SK-N-SH (cell line): ENCODE measurements at regions not wholly inside any gene's neighbourhood (a gene's known extent, or its start where the extent isn't known, plus 50 kb on each side); places are given as distances from the start of the nearest gene placed in this dataset.

Source experiments
- CTCF ChIA-PET: fragments of 300-600, 350-600 bp; formaldehyde crosslinking; extraction: SDS; loops from one replicate; lab custom pipeline; 2021; lab: Yijun Ruan, JAX
- POLR2A ChIA-PET: fragments of 350-600 bp; sonication (Branson Sonifier 250); formaldehyde crosslinking; extraction: SDS; loops from one replicate; lab custom pipeline; 2020; ENCODE audit warnings: antibody characterized with exemption, inconsistent platforms; lab: Yijun Ruan, JAX
- DNase-seq: peaks from one replicate; pipeline ENCODE4 v3.0.0; 2012
- H2AFZ ChIP-seq: fragments of 200-600 bp; sonication (generic); 2 replicates; pipeline ENCODE4 v1.8.1; 2016; ENCODE audit warnings: antibody characterized with exemption, mild to moderate bottlenecking, low read depth
- H3F3A ChIP-seq: fragments of 200-600 bp; sonication (generic); replicated peaks from 2 replicates; pipeline ENCODE3; 2016; ENCODE audit warnings: antibody characterized with exemption, mild to moderate bottlenecking; ENCODE audit not compliant: insufficient read depth
- H3K27ac ChIP-seq, 2 experiments: fragments of 200-500 bp in 1 of 2; fragments of 200-600 bp in 1 of 2; sonication (Bioruptor generic) in 1 of 2; sonication (generic), shearing (Covaris generic) in 1 of 2; 2 replicates each; pipeline versions ENCODE4 v1.5.1 to v1.6.1; 2014 to 2016; ENCODE audit warnings: low read depth in 2 of 2, inconsistent platforms in 1 of 2, low read length in 1 of 2, mild to moderate bottlenecking in 1 of 2, mixed read lengths in 1 of 2
- H3K27me3 ChIP-seq: fragments of 200-600 bp; sonication (generic), shearing (Covaris generic); 2 replicates; pipeline ENCODE4 v1.6.1; 2016; ENCODE audit warnings: mixed run types; ENCODE audit not compliant: insufficient read depth
- H3K36me3 ChIP-seq, 2 experiments: fragments of 200-500 bp in 1 of 2; fragments of 200-600 bp in 1 of 2; sonication (Bioruptor generic) in 1 of 2; sonication (generic) in 1 of 2; replicated peaks in 1 of 2; 2 replicates each; pipeline versions ENCODE3 to v1.5.1; 2014 to 2016; ENCODE audit warnings: low read length in 1 of 2, mild to moderate bottlenecking in 1 of 2; ENCODE audit not compliant: insufficient read depth in 2 of 2, control insufficient read depth in 1 of 2
- H3K4me1 ChIP-seq, 2 experiments: fragments of 200-500 bp in 1 of 2; fragments of 200-600 bp in 1 of 2; sonication (Bioruptor generic) in 1 of 2; sonication (generic), shearing (Covaris generic) in 1 of 2; 2 replicates each; pipeline versions ENCODE4 v1.5.1 to v1.6.1; 2014 to 2016; ENCODE audit warnings: low read depth in 1 of 2, low read length in 1 of 2, mixed run types in 1 of 2; ENCODE audit not compliant: insufficient read depth in 2 of 2, control insufficient read depth in 1 of 2
- H3K4me2 ChIP-seq: fragments of 200-600 bp; sonication (generic), shearing (Covaris generic); 2 replicates; pipeline ENCODE4 v1.6.1; 2017; ENCODE audit warnings: mixed run types
- H3K4me3 ChIP-seq, 2 experiments: fragments of 200-500 bp in 1 of 2; fragments of 200-600 bp in 1 of 2; sonication (Bioruptor generic) in 1 of 2; sonication (generic), shearing (Covaris generic) in 1 of 2; 2 replicates each; pipeline versions ENCODE4 v1.5.1 to v1.8.1; 2014 to 2016; ENCODE audit warnings: low read depth in 2 of 2, inconsistent platforms in 1 of 2, low read length in 1 of 2, mild to moderate bottlenecking in 1 of 2, mixed read lengths in 1 of 2, moderate library complexity in 1 of 2
- H3K79me2 ChIP-seq: fragments of 200-600 bp; sonication (generic); 2 replicates; pipeline ENCODE4 v1.8.1; 2017; ENCODE audit warnings: mild to moderate bottlenecking; ENCODE audit not compliant: insufficient read depth
- H3K9ac ChIP-seq: fragments of 200-600 bp; sonication (generic); 2 replicates; pipeline ENCODE4 v1.6.1; 2017; ENCODE audit warnings: mixed run types
- H3K9me2 ChIP-seq: fragments of 200-600 bp; sonication (generic); 2 replicates; pipeline ENCODE4 v1.6.1; 2017; ENCODE audit warnings: mixed run types
- H3K9me3 ChIP-seq: fragments of 200-600 bp; sonication (generic); 2 replicates; pipeline ENCODE4 v1.6.1; 2017; ENCODE audit warnings: mixed run types, mild to moderate bottlenecking, moderate library complexity
- H4K20me1 ChIP-seq: fragments of 200-600 bp; sonication (generic); 2 replicates; pipeline ENCODE4 v1.6.1; 2017; ENCODE audit warnings: mild to moderate bottlenecking, mixed run types; ENCODE audit not compliant: insufficient read depth
- CTCF ChIP-seq: fragments of 200-600 bp; sonication (generic); IDR thresholded peaks from 2 replicates; pipeline ENCODE4 v1.6.1; 2017; ENCODE audit warnings: antibody characterized with exemption, mild to moderate bottlenecking, moderate library complexity
- ELF1 ChIP-seq: IDR thresholded peaks from 2 replicates; pipeline ENCODE4 v1.4.0; 2012
- FOXM1 ChIP-seq: IDR thresholded peaks from 2 replicates; pipeline ENCODE4 v1.4.0; 2012; ENCODE audit warnings: low read depth, mild to moderate bottlenecking
- GABPA ChIP-seq: IDR thresholded peaks from 2 replicates; pipeline ENCODE4 v1.4.0; 2012; ENCODE audit warnings: low read depth, mild to moderate bottlenecking
- GATA2 ChIP-seq: sonication (generic); formaldehyde crosslinking; IDR thresholded peaks from 2 replicates; pipeline ENCODE4 v1.5.0; 2020; ENCODE audit warnings: mild to moderate bottlenecking, missing genetic modification reagents
- MEF2A ChIP-seq: IDR thresholded peaks from 2 replicates; pipeline ENCODE4 v1.4.0; 2012; ENCODE audit warnings: low read depth, borderline replicate concordance
- MXI1 ChIP-seq: IDR thresholded peaks from 2 replicates; pipeline ENCODE4 v1.6.1; 2012; ENCODE audit warnings: mild to moderate bottlenecking, low read depth, low read length, improper control_type of control experiment
- NFIC ChIP-seq: IDR thresholded peaks from 2 replicates; pipeline ENCODE4 v1.4.0; 2012; ENCODE audit warnings: borderline replicate concordance
- PBX3 ChIP-seq: IDR thresholded peaks from 2 replicates; pipeline ENCODE4; 2012
- RCOR1 ChIP-seq: fragments of 150-350 bp; IDR thresholded peaks from 2 replicates; pipeline ENCODE4 v1.6.1; 2017; ENCODE audit warnings: antibody characterized with exemption, low read length
- REST ChIP-seq: IDR thresholded peaks from 2 replicates; pipeline ENCODE4 v1.6.1; 2012; ENCODE audit warnings: mild to moderate bottlenecking, low read depth, low read length, moderate library complexity
- RFX5 ChIP-seq: IDR thresholded peaks from 2 replicates; pipeline ENCODE4 v1.6.1; 2012; ENCODE audit warnings: mild to moderate bottlenecking, improper control_type of control experiment, low read length
- TAF1 ChIP-seq: IDR thresholded peaks from 2 replicates; pipeline ENCODE4 v1.6.1; 2012; ENCODE audit warnings: low read depth, mild to moderate bottlenecking, low read length, moderate library complexity, borderline replicate concordance
- TCF12 ChIP-seq: IDR thresholded peaks from 2 replicates; pipeline ENCODE4 v1.4.0; 2012
- TEAD4 ChIP-seq: IDR thresholded peaks from 2 replicates; pipeline ENCODE4 v1.4.0; 2012; ENCODE audit warnings: mild to moderate bottlenecking, borderline replicate concordance; ENCODE audit not compliant: insufficient read depth
- USF1 ChIP-seq: IDR thresholded peaks from 2 replicates; pipeline ENCODE4 v1.4.0; 2012; ENCODE audit warnings: low read depth, borderline replicate concordance
- USF2 ChIP-seq: fragments of 150-350 bp; IDR thresholded peaks from 2 replicates; pipeline ENCODE4 v1.6.1; 2017; ENCODE audit warnings: antibody characterized with exemption, low read length, low read depth, borderline replicate concordance
- WGBS: methylation state at CpG from one replicate; pipeline ENCODE4 v1.1.6; 2017; ENCODE audit warnings: low lambda C conversion rate; 5-methylcytosine and 5-hydroxymethylcytosine counted together

GRCh38 chr18:66410692-66411091 is 193.2 kb downstream of the CDH19 start:
- no peaks in the 10 kb centered on the region for H3K79me2 ChIP-seq
- TF ChIP-seq GABPA (no peak), CTCF (no peak), TAF1 (no peak), RFX5 (no peak), USF2 (no peak), USF1 (no peak), MEF2A (no peak), RCOR1 (no peak), TEAD4 (no peak), NFIC (no peak), PBX3 (no peak), MXI1 (no peak), REST (no peak), TCF12 (no peak), GATA2 (CRISPR knock-in tag) (no peak), FOXM1 (no peak), ELF1 (no peak)
- H3F3A ChIP-seq = no peaks in the 10 kb centered on the region
- no peak overlapping the region for H3K27ac ChIP-seq
- DNase-seq = no peak
- no peaks in the 10 kb centered on the region for H3K4me1 ChIP-seq
- H2AFZ ChIP-seq = 0 out of 2 replicates have a peak overlapping the region, but pooled peaks have one; percentile 4
- ChIA-PET CTCF (no interaction called here), POLR2A (no interaction called here)
- H3K4me3 ChIP-seq = no peak overlapping the region
- no peaks in the 10 kb centered on the region for H3K9me3 ChIP-seq
- no peak overlapping the region for H3K4me2 ChIP-seq
- H4K20me1 ChIP-seq = no peaks in the 10 kb centered on the region
- H3K27me3 ChIP-seq = no peaks in the 10 kb centered on the region
- no peaks in the 10 kb centered on the region for H3K9me2 ChIP-seq
- no peak overlapping the region for H3K9ac ChIP-seq
- no peaks in the 10 kb centered on the region for H3K36me3 ChIP-seq
- WGBS = 10% methylated on average over 3 of the region's 3 CpGs
